CD4-positive, alpha-beta T cell treated with Interleukin-10 for 1 hour (primary cell): ENCODE measurements at regions not wholly inside any gene's neighbourhood (a gene's known extent, or its start where the extent isn't known, plus 50 kb on each side); places are given as distances from the start of the nearest gene placed in this dataset.
"Not testable (repeated sequence)": the region's sequence is repeated elsewhere in the genome, so short reads cannot be mapped to it uniquely, and the experiment has no call there.

Experiments
- DNase-seq: peaks from one replicate; pipeline ENCODE4 v3.0.0-alpha.2; 2020

- DNase-seq, result no peak
Measured at GRCh38 chr3:160047876-160048275, 59.2 kb downstream of the IL12A start.

- DNase-seq, result no peak
Measured at GRCh38 chr3:160049038-160049437, 60.4 kb downstream of the IL12A start.

- DNase-seq, result no peak
Measured at GRCh38 chr3:160049565-160049964, 60.9 kb downstream of the IL12A start.

- DNase-seq, result no peak
Measured at GRCh38 chr3:160049988-160050387, 61.4 kb downstream of the IL12A start.

GRCh38 chr3:160052385-160053047, 63.9 kb downstream of the IL12A start:
- no peak for DNase-seq

- DNase-seq, result no peak
Measured at GRCh38 chr3:160053048-160053391, 64.4 kb downstream of the IL12A start.

GRCh38 chr3:160054862-160055261, 66.2 kb downstream of the IL12A start:
- not testable (repeated sequence) for DNase-seq

GRCh38 chr3:160055659-160056058, 67.0 kb downstream of the IL12A start:
- no peak for DNase-seq

- DNase-seq, result no peak
Measured at GRCh38 chr3:160057331-160057730, 68.7 kb downstream of the IL12A start.

- DNase-seq, result no peak
Measured at GRCh38 chr3:160060409-160061027, 71.9 kb downstream of the IL12A start.

GRCh38 chr3:160061525-160061924, 72.9 kb downstream of the IL12A start:
- no peak for DNase-seq

- DNase-seq, result no peak
Measured at GRCh38 chr3:160065282-160065681, 76.6 kb downstream of the IL12A start.

GRCh38 chr3:160065786-160066185, 77.2 kb downstream of the IL12A start:
- no peak for DNase-seq

GRCh38 chr3:160069986-160070385, 81.4 kb downstream of the IL12A start:
- no peak for DNase-seq

- DNase-seq, result no peak
Measured at GRCh38 chr3:160076519-160076918, 87.9 kb downstream of the IL12A start.

GRCh38 chr3:160078533-160078932, 89.9 kb downstream of the IL12A start:
- DNase-seq, result no peak

- no peak for DNase-seq
Measured at GRCh38 chr3:160081958-160082533, 93.4 kb downstream of the IL12A start.

- no peak for DNase-seq
Measured at GRCh38 chr3:160084998-160085397, 96.4 kb downstream of the IL12A start.

GRCh38 chr3:160088492-160089137, 100.0 kb downstream of the IL12A start:
- no peak for DNase-seq

- DNase-seq, result no peak
Measured at GRCh38 chr3:160090653-160091052, 102.0 kb downstream of the IL12A start.

- no peak for DNase-seq
Measured at GRCh38 chr3:160091441-160091840, 102.8 kb downstream of the IL12A start.

GRCh38 chr3:160092760-160093159, 104.1 kb downstream of the IL12A start:
- DNase-seq, result no peak

GRCh38 chr3:160094562-160094961, 105.9 kb downstream of the IL12A start:
- DNase-seq, result no peak

- no peak for DNase-seq
Measured at GRCh38 chr3:160097478-160097877, 108.8 kb downstream of the IL12A start.
